ENCODE measurements at regions not wholly inside any gene's neighbourhood (a gene's known extent, or its start where the extent isn't known, plus 50 kb on each side); places are given as distances from the start of the nearest gene placed in this dataset.

DNA sequence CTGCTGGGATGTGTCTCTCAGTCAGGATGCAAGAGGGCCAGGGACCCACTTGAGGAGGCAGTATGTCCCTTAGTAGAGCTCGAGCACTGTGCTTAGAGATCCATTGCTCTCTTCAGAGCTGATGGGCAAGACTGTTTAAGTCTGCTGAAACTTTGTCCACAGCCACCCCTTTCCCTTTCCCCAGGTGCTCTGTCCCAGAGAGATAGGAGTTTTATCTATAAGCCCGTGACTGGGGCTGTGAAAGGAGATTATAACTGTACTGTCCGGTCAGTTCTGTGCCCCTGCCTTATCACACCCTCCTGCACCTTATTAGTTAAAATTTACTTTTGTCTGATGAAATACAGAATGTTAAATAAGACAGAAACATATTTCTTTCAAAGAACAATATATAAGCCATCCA, 378.4 kb downstream of the PABPC4L start:
- TF ChIP-seq, protein P1, sequence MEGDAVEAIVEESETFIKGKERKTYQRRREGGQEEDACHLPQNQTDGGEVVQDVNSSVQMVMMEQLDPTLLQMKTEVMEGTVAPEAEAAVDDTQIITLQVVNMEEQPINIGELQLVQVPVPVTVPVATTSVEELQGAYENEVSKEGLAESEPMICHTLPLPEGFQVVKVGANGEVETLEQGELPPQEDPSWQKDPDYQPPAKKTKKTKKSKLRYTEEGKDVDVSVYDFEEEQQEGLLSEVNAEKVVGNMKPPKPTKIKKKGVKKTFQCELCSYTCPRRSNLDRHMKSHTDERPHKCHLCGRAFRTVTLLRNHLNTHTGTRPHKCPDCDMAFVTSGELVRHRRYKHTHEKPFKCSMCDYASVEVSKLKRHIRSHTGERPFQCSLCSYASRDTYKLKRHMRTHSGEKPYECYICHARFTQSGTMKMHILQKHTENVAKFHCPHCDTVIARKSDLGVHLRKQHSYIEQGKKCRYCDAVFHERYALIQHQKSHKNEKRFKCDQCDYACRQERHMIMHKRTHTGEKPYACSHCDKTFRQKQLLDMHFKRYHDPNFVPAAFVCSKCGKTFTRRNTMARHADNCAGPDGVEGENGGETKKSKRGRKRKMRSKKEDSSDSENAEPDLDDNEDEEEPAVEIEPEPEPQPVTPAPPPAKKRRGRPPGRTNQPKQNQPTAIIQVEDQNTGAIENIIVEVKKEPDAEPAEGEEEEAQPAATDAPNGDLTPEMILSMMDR (IDR thresholded peaks at IDR 0.05; ENCODE audit: control insufficient read depth, insufficient read depth, low read depth, low read length, missing control alignments): no peak
- no peak overlapping the region for H3K4me3 ChIP-seq (ENCODE audit: control insufficient read depth, low read depth, low read length)
- DNase-seq (ENCODE audit: low read depth): no peak

DNA sequence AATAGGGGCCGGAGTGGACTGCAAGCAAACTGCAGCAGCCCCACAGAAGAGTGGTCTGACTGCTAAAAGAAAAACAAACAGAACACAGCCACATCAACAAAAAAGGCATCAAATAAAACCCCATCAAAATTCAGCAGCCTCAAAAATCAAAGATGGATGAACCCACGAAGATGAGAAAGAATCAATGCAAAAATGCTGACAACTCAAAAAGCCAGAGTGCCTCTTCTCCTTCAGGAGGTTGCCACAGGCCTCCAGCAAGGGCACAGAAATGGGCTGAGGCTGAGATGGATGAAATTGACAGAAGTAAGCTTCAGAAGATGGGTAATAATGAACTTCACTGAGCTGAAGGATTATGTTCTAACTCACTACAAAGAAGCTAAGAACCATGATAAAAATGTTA, 388.6 kb downstream of the PABPC4L start:
- no peak for DNase-seq (ENCODE audit: low read depth)
- TF ChIP-seq, protein P1 (IDR thresholded peaks at IDR 0.05; ENCODE audit: control insufficient read depth, insufficient read depth, low read depth, low read length, missing control alignments): no peak
- no peak overlapping the region for H3K4me3 ChIP-seq (ENCODE audit: control insufficient read depth, low read depth, low read length)

DNA sequence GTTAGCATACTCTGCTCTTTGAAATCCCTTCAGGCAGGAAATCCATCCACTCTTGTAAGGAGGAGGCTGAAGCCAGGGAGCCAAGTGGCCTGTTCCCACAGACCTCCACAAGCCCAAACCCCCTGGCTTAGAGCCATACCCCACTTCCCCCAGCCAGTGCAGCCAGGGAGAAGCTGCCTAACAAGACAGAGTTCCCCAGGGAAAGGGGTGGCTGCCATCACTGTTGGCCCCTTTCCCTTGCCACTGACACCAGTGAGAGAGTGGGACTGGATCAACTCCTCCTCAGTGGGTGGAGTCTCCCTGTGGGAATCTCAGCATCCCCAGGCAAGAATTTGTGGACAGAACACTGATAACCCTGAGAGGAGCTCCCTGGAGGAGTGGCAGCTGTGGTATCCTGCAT, 389.4 kb downstream of the PABPC4L start:
- TF ChIP-seq, protein P1 (IDR thresholded peaks at IDR 0.05; ENCODE audit: control insufficient read depth, insufficient read depth, low read depth, low read length, missing control alignments): no peak
- no peak for DNase-seq (ENCODE audit: low read depth)
- no peak overlapping the region for H3K4me3 ChIP-seq (ENCODE audit: control insufficient read depth, low read depth, low read length)

DNA sequence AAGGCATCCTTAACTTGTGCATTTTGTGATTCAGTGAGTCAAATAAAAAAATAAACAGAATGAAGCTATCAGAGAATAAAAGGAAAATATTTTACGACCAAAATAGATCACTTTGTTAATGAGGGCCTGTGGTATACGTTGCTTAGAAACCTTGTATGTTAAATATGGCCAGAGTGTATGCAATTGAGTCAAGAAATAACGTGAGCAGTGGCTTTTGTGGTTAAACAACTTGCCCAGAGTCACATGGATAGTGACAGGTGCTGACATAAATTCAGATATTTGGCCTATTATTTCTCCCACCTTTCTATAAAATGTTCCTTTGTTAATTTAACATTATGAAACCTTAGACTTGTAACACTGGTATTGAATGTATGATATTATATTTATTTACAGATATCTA, 393.4 kb downstream of the PABPC4L start:
- TF ChIP-seq, protein P1 (IDR thresholded peaks at IDR 0.05; ENCODE audit: control insufficient read depth, insufficient read depth, low read depth, low read length, missing control alignments): no peak
- no peak for DNase-seq (ENCODE audit: low read depth)
- H3K4me3 ChIP-seq (ENCODE audit: control insufficient read depth, low read depth, low read length): no peak overlapping the region

DNA sequence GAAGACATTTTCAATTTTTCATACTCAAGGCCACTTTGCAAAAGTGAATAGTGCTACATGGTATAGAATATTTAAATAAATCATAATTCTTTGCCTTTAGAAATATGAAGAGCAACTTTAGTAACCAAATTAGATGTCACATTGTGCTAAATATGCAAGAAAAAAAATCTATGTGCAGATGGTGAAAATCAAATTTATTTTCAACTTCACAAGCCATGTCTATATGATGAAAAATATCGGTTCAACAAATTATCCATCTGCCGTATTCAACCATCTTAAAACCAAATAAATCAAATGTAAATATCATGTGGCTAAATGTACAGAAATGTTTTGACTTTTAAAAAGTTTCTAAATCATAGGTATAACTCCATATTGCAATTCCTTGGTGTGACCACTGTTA, 398.2 kb downstream of the PABPC4L start:
- DNase-seq (ENCODE audit: low read depth): no peak
- TF ChIP-seq, protein P1 (IDR thresholded peaks at IDR 0.05; ENCODE audit: control insufficient read depth, insufficient read depth, low read depth, low read length, missing control alignments): no peak
- no peak overlapping the region for H3K4me3 ChIP-seq (ENCODE audit: control insufficient read depth, low read depth, low read length)

DNA sequence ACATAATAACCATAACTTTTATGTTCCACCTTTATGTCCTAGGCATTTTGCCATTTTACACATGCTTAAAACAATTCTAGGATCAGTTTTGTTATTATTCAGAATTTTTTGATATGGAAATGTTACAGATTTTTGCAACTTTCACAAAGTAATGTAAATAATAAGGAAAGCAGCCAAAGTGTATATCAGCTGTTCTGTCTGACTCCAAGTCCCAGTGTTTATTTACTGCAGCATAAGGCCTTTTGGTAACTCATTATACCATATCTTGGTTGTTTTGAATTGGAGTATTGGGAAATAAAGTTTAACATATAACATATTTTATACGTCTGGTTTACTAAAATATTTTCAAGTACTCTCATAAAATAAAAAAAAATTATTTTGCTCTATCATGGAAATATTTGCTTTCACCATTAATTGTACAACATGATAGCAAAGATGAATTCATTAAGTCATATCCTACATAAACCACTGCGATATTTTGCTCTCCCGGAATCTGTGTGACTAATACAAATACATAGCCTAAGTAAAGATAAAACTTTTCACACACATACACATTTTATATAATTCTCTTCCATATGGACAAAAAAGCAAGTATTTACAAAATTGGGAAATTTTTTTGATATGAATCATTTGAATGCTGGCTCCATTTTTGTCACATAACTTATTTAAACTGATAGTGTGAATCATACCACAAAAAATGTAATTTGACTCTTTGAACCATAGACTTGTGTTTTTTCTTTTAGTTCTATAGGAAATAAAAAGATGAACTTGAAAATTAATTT, 399.0 kb downstream of the PABPC4L start:
- DNase-seq (ENCODE audit: low read depth): no peak
- no peak overlapping the region for H3K4me3 ChIP-seq (ENCODE audit: control insufficient read depth, low read depth, low read length)
- TF ChIP-seq, protein P1 (IDR thresholded peaks at IDR 0.05; ENCODE audit: control insufficient read depth, insufficient read depth, low read depth, low read length, missing control alignments): no peak

All from AG09309 (cell line).